ENCODE measurements at regions not wholly inside any gene's neighbourhood (a gene's known extent, or its start where the extent isn't known, plus 50 kb on each side); places are given as distances from the start of the nearest gene placed in this dataset.

DNA sequence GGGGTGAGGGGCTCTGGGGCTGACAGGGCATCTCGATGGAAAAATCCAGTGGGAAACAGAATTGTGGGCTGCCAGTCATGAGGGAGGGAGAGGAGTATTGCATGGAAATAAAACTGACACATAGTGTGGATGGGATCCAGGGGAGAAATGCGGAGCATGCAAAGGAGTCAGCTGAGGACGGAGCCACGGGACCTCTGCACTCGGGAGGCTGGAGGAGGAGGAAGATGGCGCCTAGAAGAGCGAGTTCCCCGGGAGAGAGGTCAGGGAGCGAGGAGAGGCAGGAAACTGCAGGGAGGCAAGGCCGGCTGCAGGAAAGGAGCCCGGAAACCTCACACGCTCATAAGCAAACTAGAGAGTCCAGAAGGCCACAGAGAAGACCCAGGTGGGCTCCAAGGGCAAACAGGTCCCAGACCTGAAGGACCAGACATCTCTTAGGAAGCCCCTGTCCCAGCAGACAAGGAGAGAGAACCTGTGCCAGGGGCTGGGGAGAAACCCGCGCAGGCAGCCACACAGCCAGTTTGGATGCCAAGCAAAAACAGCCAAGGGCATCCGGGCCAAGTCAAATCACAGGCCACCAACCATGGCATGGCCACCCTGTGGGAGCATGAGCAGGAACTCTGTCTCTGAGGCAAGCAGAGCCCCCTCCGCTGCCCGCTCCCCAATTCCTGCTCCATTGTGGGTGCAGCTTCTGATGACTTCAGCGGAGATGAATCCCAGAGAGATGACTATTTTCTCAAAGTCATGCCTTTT, 218.8 kb upstream of the ID2 start:
- TF ChIP-seq GATA3 (IDR thresholded peaks at IDR 0.05; ENCODE audit: borderline replicate concordance) (no peak), POLR2A (IDR thresholded peaks at IDR 0.05; ENCODE audit: low read length) (no peak), RNF2 (IDR thresholded peaks at IDR 0.05; ENCODE audit: borderline replicate concordance, low read depth) (no peak), EHF (CRISPR knock-in tag; IDR thresholded peaks at IDR 0.05) (no peak), MAFK (IDR thresholded peaks at IDR 0.05; ENCODE audit: partially characterized antibody) (no peak), HOXB5 (CRISPR knock-in tag; IDR thresholded peaks at IDR 0.05) (no peak), MAZ (IDR thresholded peaks at IDR 0.05; ENCODE audit: borderline replicate concordance, low read depth, low read length) (no peak), RCOR1 (IDR thresholded peaks at IDR 0.05; ENCODE audit: low read depth, low read length) (no peak), PHF8 (IDR thresholded peaks at IDR 0.05; ENCODE audit: borderline replicate concordance, low read depth) (no peak), EP300 (IDR thresholded peaks at IDR 0.05) (no peak)
- TF ChIP-seq, protein P1, sequence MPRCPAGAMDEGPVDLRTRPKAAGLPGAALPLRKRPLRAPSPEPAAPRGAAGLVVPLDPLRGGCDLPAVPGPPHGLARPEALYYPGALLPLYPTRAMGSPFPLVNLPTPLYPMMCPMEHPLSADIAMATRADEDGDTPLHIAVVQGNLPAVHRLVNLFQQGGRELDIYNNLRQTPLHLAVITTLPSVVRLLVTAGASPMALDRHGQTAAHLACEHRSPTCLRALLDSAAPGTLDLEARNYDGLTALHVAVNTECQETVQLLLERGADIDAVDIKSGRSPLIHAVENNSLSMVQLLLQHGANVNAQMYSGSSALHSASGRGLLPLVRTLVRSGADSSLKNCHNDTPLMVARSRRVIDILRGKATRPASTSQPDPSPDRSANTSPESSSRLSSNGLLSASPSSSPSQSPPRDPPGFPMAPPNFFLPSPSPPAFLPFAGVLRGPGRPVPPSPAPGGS (IDR thresholded peaks at IDR 0.05), result no peak
- TF ChIP-seq, protein P2, sequence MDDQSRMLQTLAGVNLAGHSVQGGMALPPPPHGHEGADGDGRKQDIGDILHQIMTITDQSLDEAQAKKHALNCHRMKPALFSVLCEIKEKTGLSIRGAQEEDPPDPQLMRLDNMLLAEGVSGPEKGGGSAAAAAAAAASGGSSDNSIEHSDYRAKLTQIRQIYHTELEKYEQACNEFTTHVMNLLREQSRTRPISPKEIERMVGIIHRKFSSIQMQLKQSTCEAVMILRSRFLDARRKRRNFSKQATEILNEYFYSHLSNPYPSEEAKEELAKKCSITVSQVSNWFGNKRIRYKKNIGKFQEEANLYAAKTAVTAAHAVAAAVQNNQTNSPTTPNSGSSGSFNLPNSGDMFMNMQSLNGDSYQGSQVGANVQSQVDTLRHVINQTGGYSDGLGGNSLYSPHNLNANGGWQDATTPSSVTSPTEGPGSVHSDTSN (IDR thresholded peaks at IDR 0.05), result no peak
- Histone ChIP-seq H3K27ac (no peak overlapping the region), H3K4me1 (no peaks in the 10 kb centered on the region), H3K4me2 (no peak overlapping the region), H3K4me3 (no peak overlapping the region), H3K9me3 (no peaks in the 10 kb centered on the region)
- ATAC-seq (no peak), DNase-seq (ENCODE audit: low read depth in 1 of 2, low spot score in 1 of 2) (no peak), FAIRE-seq (no peak)
- ChIA-PET CTCF (no interaction called here), POLR2A (no interaction called here)
- 73% methylated on average over 18 of the region's 18 CpGs for WGBS (ENCODE audit: missing lambda C conversion rate)

DNA sequence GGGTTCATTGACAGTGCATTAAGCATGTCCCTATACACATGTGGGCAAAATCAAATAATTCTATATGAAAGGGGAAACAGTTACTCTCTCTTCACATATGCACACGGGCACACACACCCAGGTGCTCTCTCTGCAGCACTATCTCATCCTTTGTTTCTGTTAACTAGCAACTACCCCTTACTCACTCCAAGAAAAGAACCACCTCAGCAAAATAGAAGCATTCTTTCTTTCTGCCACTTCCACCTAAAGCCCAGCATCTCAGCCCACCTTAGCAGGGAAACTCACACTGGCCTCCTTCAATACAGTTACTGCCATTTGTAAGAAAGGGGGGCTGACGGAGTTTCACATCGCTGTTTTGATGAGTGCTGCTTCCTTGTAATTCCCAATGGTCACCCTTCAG, 216.3 kb upstream of the ID2 start:
- DNase-seq (ENCODE audit: low read depth in 1 of 2, low spot score in 1 of 2), result no peak
- no peak for ATAC-seq
- TF ChIP-seq MAFK (IDR thresholded peaks at IDR 0.05; ENCODE audit: partially characterized antibody), result peak; percentile 66
- TF ChIP-seq NPAS2 (CRISPR knock-in tag; IDR thresholded peaks at IDR 0.05; ENCODE audit: borderline replicate concordance), result no peak
- Histone ChIP-seq H3K9me3 (no peaks in the 10 kb centered on the region), H3K4me3 (no peak overlapping the region), H3K4me2 (no peak overlapping the region), H3K4me1 (no peaks in the 10 kb centered on the region), H3K27ac (no peak overlapping the region)
- FAIRE-seq, result no peak
- ChIA-PET CTCF (no interaction called here), POLR2A (no interaction called here)
- WGBS (ENCODE audit: missing lambda C conversion rate), result 89% methylated on average over 3 of the region's 3 CpGs

DNA sequence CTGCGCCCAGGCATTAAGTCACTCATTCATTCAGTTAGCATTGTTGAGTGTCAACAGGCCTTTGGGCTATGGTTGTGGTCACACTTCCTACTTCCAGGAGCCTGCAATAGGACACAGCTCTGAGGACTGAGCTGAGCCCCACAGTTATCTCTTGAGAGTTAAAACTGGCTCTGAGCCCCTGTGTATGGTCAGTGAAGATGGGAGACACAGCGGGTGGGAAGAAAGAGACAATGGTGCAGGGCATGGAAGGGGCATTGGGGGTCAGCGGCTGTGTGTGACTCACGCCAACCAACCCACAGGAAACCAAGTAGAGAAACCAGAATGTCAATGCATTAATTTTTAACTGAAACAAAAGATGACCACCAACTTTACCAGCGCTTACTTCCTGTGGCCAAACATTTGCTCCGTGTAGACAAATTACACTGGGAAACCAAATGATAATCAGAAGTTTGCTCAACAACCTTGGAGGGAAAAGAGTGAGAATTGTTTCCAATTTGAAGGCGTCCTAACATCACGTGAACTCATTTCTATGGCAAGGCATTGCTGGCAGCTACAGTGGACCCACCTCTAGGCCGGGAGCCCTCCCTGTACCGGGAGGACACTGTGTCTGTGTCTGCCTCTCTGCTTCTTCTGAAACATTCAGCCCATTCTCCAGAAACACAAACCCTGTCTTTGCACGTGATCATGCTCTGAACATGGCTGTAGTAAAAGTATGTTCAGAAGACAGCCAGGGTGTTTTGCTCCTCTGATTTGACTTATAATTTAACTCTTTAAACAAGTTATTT, 212.0 kb upstream of the ID2 start:
- no peak for ATAC-seq
- CTCF ChIA-PET, result interaction anchor here (1.1 kb wide), 1 partner anchor 9 kb away, joined by 3 read pairs; no protein-coding TSS in a partner anchor
- POLR2A ChIA-PET, result interaction anchor here (1.1 kb wide), 1 partner anchor 212 kb away, joined by 4 read pairs; the partner anchor contains the start of gene ID2
- TF ChIP-seq CBX2 (IDR thresholded peaks at IDR 0.05; ENCODE audit: borderline replicate concordance, low read depth) (no peak), FOXS1 (CRISPR knock-in tag; IDR thresholded peaks at IDR 0.05) (no peak), JUN (IDR thresholded peaks at IDR 0.05) (no peak), CHD2 (IDR thresholded peaks at IDR 0.05; ENCODE audit: low read length, partially characterized antibody) (no peak), MAFK (IDR thresholded peaks at IDR 0.05; ENCODE audit: partially characterized antibody) (no peak), POLR2AphosphoS2 (conservative IDR thresholded peaks at IDR 0.05; ENCODE audit: low read length) (no peak), NPAS2 (CRISPR knock-in tag; IDR thresholded peaks at IDR 0.05; ENCODE audit: borderline replicate concordance) (no peak), FOSL2 (IDR thresholded peaks at IDR 0.05) (no peak), FOSL2 (CRISPR knock-in tag; IDR thresholded peaks at IDR 0.05) (no peak), EHF (CRISPR knock-in tag; IDR thresholded peaks at IDR 0.05) (no peak), ZNF302 (CRISPR knock-in tag; IDR thresholded peaks at IDR 0.05) (no peak), GATA3 (IDR thresholded peaks at IDR 0.05; ENCODE audit: borderline replicate concordance) (no peak)
- TF ChIP-seq, protein P1 (IDR thresholded peaks at IDR 0.05), result no peak
- TF ChIP-seq, protein P3, sequence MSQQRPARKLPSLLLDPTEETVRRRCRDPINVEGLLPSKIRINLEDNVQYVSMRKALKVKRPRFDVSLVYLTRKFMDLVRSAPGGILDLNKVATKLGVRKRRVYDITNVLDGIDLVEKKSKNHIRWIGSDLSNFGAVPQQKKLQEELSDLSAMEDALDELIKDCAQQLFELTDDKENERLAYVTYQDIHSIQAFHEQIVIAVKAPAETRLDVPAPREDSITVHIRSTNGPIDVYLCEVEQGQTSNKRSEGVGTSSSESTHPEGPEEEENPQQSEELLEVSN (IDR thresholded peaks at IDR 0.05; ENCODE audit: borderline replicate concordance, low read depth), result no peak
- TF ChIP-seq, protein P4, sequence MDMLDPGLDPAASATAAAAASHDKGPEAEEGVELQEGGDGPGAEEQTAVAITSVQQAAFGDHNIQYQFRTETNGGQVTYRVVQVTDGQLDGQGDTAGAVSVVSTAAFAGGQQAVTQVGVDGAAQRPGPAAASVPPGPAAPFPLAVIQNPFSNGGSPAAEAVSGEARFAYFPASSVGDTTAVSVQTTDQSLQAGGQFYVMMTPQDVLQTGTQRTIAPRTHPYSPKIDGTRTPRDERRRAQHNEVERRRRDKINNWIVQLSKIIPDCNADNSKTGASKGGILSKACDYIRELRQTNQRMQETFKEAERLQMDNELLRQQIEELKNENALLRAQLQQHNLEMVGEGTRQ (IDR thresholded peaks at IDR 0.05), result no peak
- TF ChIP-seq, protein P5, sequence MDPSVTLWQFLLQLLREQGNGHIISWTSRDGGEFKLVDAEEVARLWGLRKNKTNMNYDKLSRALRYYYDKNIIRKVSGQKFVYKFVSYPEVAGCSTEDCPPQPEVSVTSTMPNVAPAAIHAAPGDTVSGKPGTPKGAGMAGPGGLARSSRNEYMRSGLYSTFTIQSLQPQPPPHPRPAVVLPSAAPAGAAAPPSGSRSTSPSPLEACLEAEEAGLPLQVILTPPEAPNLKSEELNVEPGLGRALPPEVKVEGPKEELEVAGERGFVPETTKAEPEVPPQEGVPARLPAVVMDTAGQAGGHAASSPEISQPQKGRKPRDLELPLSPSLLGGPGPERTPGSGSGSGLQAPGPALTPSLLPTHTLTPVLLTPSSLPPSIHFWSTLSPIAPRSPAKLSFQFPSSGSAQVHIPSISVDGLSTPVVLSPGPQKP (IDR thresholded peaks at IDR 0.05; ENCODE audit: low read depth, low read length), result no peak
- no peak overlapping the region for H3K4me3 ChIP-seq
- no peaks in the 10 kb centered on the region for H3K4me1 ChIP-seq
- 67% methylated on average over 11 of the region's 11 CpGs for WGBS (ENCODE audit: missing lambda C conversion rate)
- H3K4me2 ChIP-seq, result no peak overlapping the region
- no peak for DNase-seq (ENCODE audit: low read depth in 1 of 2, low spot score in 1 of 2)
- no peak overlapping the region for H3K27ac ChIP-seq
- no peaks in the 10 kb centered on the region for H3K9me3 ChIP-seq
- FAIRE-seq, result no peak
